LNCAP (cell line): ENCODE measurements at regions not wholly inside any gene's neighbourhood (a gene's known extent, or its start where the extent isn't known, plus 50 kb on each side); places are given as distances from the start of the nearest gene placed in this dataset.

ENCODE experiments used
- CTCF ChIP-seq: fragments of 450-650 bp; IDR thresholded peaks from 2 replicates; pipeline ENCODE4 v1.5.1; 2017; ENCODE audit warnings: mild to moderate bottlenecking

- no peak for TF ChIP-seq CTCF
These were observed 83.8 kb upstream of the ST6GAL2 start for GRCh38 chr2:106969777-106970176.

DNA sequence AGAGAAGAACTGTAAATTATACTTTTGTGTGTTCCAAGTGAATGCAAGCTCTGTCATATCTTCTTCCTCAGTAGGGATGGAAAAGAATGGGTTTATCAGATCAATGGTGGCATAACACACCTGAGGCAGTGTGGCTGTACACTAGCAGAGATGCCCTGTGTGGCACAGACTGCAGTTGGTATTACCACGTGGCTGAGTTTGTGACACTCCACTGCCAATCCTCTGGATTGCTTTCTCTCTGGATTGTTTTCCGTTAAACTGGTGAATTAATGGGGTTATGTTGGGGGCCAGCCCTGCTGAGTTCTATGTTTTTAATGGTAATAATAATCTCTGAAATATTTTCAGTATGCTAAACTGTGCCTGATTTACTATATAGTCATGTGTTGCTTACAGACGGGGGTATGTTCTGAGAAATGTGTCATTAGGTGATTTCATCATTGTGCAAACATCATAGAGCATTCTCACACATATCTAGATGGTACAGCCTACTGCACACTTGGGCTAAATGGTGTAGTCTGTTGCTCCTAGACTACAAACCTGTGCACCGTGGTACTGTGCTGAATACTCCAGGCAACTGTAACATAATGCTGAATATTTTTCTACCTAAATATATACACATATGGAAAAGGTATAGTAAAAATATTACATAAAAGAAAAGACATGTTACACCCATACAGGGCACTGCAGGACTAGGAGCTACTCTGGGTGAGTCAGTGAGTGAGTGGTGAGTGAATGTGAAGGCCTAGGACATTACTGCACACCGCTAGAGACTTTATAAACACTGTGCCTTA, 84.7 kb upstream of the ST6GAL2 start:
- TF ChIP-seq CTCF = no peak

GRCh38 chr2:106972782-106973181, 86.8 kb upstream of the ST6GAL2 start:
- TF ChIP-seq CTCF = no peak

GRCh38 chr2:106974891-106975290, 88.9 kb upstream of the ST6GAL2 start:
- no peak for TF ChIP-seq CTCF

DNA sequence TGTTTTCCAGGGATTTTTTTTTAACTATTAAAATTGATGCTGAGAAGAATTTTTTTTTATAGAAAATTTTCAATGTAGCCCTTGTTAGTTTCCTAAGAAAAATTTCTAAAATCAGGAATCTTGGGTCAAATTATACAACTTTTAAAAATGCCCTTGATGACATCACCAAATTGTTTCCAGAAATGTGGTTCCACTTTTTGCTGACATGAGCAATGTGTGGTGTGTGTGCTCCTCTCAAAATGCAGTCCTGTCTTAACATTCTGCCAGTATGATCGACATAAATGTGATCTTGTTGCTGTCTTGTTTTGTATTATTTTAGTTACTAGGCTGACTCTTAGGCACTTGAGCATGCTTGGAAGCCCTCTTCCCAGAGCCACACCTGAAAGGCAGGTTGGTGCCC, 89.7 kb upstream of the ST6GAL2 start:
- no peak for TF ChIP-seq CTCF

DNA sequence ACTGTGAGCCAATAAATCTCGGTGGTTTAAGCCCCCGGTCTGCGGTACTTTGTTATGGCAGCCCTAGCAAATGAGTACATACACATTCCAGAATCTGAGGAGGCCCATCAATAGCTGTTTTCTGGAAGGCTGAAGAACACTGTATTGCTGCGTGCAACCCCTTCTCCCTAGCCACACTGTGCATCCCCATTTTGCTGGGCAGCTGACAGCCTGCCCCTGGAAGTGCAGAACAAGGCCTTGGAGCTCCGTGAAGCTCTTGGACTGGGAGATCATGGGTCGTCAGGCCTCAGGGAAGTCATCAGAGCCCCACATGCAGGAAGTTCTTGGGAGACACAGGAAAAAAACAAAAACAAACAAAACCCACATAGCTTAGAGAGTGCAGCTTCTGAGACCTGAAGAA, 90.6 kb upstream of the ST6GAL2 start:
- TF ChIP-seq CTCF = no peak

DNA sequence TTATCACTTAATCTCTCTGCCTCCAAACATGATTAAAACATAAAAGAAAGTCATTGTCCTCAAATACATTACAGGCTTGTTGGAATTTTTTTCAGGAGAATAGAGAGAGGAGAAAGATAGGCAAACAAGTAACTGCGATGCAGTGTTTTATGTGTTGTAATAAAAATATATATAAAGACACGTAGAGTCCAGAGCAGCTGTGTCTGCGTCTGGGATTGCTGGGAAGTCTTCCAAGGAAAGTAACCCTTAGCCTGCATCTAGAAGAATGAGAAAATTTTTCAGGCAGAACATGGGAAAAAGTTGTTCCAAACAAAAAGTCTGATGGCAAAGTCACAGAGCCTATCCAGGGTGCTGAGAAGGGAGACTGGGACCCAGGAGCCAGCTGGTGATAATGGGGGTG, 91.8 kb upstream of the ST6GAL2 start:
- no peak for TF ChIP-seq CTCF

DNA sequence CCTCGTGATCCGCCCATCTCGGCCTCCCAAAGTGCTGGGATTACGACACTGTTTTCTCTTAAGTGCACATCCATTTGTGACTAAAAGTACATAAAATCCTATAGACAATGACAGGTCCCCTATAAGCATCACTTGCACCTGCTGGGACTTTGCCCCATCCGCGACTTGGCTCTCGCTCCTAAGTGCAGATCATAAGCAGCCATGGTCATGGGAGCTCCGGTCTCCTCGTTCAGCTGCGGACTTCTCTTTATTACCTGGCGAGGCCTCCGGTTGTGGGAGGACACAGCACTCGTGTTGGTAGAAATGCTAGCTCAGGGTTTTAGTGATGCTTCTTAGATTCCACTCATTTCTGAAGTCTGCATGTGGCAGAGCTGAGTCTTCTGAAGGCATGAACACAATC, 92.7 kb upstream of the ST6GAL2 start:
- TF ChIP-seq CTCF = no peak
